NCI-H2227 treated with DMSO at 0.1 percent for 48 hours (cell line): ENCODE measurements at regions not wholly inside any gene's neighbourhood (a gene's known extent, or its start where the extent isn't known, plus 50 kb on each side); places are given as distances from the start of the nearest gene placed in this dataset.

Experiments
- DNase-seq: peaks from one replicate; lab custom pipeline; 2025; lab: John Stamatoyannopoulos, UW

DNA sequence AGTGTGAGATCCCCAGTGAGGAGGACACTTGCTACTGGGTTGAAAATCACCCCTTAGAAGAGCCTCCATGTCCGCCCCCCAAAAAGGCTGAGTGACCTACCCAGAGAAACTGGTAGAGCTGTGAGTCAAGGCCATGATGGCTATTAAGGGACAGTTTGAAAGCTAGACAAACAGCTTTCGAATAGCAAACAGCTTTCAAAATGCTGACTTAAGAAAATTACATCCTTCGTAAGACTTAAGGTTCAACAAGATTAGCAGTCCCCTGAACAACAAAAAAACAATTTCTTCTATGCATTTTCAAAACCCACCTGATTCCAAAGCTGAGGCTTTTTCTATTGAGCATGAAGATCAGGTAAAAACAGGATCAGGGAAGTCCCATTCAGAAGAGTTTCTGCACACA is 269.7 kb upstream of the SOX2 start:
- DNase-seq, result no peak

DNA sequence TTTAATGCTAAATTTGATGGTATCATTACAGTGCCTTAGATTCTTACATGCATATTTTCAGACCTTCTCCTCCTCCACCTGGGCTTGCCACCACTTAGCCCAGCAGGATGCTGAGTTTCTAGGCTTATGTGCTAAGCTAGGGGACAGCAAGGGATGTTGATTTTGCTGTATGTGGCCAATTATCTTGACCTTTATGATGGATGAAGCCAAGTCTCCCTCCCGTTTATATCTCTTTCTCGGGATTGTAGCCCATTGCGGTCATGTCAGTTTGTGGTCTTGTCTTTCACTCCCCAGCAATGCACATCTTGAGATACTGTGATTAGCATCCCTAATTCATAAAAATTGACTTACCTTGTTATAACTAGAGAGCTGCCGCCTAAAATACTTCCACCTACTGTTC is 278.7 kb upstream of the SOX2 start:
- DNase-seq, result peak; percentile 90

DNA sequence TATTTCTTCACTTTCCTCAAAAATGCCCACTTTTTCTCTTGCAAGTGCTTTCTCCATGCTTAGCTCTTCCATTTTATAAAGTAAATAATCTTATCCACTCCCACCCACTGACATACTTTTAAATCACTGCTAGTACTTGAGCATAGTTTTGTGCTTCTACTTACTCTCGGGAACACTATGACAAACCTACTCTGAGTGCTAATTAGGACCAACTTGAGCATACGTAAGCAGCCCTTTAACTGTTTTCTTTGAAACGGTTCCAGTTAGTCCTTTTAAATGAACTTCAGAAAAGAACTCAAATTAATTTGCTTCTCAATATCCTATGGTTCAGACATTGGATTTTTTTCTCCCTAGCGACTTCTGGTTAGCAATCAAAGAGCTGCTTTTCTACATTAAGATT is 280.0 kb upstream of the SOX2 start:
- DNase-seq, result no peak

DNA sequence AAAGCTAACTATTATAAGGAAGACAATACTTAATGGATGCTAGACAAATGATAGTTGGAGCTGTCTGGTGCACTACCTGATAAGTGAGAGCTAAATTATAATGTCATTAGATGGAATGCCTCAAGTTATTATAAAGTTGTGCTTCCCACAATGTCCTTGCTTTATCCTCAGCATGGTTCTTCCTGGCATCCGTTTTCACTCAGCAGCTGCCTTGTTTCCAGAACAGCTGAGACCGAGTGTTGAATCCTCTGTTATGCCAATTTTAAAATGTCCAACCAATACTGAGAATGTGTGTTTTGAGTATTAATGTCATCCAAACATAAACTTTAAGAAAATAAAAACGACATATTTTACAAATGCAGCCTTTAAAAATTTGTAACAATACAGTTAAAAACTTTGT is 286.7 kb upstream of the SOX2 start:
- no peak for DNase-seq

DNA sequence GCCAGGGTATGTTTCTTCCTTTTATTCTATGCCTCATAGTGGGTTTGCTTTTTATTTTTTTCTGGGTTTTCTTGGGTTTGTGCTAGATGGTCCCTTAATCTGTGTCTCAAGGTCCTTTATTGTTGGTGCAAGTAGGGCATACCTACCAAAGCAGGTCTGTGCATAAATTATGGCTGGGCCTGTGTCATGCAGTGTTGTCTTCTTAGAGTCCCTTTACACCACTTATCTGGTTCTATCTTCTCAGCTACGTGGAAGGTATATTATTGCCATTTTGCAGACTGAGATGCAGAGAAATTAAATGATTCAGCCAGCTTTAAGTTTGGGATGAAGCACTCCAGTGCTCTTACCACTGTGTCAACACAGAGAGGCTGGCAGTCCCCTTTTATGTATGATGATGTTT is 293.5 kb upstream of the SOX2 start:
- DNase-seq, result no peak

DNA sequence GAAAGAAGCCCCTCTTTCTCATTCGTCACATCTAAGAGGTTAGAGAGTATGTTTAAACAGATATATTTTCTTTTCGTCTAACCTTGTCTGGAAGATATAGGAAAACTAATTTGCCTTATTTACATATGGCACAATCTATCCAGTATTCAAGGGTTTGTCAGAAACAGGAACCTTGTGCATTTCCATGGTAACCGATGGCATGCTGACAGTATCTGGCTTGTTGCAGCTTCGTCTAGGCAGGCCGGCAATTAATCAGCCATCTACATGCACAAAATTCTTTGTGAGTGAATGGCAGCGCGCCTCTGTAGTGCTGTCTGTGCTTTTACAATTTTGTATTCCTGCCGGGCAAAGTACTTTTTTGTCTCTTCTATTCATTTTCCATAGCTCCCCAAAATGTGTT is 294.0 kb upstream of the SOX2 start:
- DNase-seq, result no peak

DNA sequence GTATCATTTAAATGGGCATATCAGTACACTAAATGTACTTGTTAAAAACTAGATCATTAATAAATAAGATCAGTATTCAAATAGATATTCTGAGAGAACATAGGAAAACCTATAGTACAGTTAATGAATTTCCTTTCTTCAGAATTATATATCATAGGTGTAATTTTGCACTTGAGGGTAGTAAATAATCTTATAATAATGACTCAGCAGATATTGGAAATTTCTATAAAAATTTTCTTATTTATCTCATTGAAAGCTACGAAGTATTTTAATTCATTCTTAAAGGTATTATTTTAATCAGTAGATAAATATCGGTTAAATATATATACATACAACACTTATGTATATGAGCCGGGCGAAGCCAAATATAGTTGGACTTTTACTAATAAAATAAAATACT is 300.9 kb upstream of the SOX2 start:
- DNase-seq, result no peak

DNA sequence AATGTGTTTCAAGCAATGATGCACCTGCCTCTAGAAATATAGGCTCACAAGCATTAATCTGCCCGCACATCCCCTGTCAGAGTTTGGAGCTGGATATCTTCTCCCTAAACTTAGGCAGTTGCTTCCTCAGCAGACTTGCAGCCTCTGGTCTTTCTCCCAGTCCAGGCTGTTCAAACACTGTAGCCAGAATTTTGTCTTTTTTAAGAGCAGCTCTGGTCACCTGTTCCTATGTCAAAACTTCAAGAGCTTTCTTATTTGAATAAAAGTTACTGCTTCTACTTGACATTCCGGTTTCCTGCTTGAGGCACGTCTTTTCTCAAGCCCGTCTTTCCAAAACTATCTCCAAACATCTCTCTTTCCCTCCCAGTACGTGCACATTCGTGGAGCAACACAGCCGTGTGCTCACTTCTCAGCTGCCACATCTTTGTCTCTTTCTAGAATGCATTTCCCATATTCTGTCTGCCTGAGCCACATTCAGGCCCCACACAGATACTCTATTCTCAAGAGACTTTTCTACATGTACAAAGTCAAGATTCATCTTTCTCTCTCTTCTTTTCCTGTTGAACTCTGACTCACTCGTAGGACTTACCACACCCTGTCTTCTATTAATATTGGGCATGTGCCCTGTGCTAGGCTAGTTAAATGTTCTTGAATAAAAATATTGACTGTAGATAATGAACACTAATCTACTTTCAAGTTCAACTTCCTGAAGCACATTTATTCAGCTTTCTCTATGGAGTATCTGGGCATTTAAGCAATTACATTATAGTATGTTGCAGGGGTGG is 307.7 kb upstream of the SOX2 start:
- no peak for DNase-seq

DNA sequence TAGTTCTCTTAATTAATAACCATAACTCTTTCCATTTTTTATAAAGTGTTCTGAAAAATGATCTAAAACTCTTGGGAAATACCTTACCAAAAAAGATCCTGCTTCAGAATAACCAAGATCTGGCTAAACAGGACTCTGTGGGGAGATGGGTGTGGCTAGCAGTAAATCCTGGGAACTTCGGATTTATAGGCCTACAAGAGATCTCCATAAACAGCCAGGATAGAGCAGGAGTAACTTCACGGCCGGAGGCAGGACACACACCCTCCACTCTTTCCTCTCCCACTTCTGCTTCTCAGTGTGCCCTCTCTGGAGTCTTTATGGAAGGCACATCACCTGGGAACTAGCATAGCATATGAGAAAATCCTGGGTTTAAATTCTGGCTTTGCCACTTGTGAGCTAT is 309.4 kb upstream of the SOX2 start:
- no peak for DNase-seq

DNA sequence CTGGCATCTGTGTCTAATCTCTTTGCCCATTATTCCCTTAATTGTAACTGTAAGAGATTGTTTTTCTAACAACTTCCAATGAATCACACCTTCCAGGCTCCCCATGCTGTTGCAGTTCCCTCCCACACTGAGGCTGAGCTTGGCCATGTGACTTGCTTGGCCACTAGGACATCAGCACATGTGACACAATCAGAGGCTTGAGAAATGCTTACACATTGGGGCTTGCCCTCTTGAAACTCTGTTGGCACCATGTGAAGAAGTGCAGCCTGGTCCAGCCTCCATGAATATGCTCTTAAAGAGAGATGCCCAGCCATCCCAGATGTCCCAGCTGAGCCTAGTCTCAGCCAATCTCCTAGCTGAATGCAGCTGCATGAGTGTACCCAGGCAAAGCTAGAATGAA is 326.8 kb upstream of the SOX2 start:
- DNase-seq, result no peak

DNA sequence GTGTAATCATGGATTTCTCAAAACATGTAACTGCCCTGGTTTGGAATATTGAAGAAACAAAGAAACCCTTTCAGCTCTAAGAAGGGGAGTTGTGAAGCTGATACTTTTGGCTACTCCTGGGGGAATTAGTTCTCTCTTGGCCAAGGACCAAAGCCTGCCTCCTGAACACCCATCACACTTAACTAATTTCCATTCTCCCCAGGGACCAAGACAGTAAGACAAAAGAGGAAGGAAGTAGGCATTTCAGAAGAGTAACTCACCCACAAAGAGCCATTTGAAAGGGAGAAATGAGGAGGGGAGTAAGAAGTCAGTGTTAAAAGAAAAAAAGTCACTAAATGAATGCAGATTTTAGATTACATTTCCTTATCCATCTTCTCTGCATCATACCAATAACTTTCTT is 328.0 kb upstream of the SOX2 start:
- DNase-seq, result no peak

DNA sequence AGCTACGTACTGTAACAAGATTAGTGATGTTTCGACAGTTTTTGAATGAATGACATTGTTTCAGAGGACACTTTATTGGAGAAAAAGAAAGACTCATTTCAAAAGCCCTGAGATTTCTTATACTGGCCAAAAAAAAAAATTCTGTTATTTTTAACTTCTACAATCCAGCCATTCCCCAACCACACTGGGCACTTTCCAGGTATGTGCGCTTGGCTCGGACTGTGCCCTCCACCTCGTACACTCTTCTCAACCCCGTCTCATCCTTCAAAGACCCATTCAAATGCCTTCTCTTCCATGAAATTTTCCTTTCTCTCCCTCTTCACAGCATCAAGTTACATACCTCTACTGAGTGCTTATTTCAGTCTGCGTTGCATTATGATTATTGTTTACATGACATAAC is 328.5 kb upstream of the SOX2 start:
- DNase-seq, result no peak

DNA sequence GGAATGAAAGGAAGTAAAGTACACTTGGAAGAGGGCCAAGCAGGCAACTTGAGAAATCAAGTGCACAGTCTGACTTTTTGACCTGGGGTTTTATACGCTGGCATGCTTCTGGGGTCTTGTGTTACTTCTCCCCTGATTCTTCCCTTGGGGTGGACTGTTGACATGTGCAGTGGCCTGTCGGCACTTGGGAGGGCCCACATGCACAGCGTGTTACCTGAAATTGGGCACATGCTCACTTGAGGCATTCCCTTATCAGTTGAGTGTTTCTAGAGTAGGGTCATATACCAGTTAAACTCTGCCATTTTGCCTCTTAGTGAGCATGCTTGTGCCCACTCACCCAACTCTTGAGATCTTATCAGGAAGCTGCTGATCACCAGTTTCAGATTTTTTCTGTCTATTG is 329.1 kb upstream of the SOX2 start:
- no peak for DNase-seq

DNA sequence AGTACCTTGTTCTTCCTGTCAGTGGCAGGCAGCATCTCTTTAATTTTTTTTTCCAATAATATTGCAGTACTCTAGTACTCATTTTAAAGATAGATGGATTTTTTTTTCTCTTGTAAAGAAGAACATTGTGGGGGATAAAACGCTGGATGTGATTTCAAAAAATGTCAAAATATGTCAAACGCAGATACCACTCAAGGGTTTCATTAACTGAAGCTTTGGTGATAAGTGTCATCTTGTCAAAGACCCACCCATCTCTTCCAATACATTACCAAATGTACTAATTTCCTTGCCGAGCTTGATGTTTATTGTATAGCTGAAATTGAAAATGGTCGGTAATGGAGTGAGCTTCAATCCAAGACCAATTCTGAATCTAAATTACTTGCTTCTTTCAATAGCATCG is 332.4 kb upstream of the SOX2 start:
- peak; percentile 74 for DNase-seq

DNA sequence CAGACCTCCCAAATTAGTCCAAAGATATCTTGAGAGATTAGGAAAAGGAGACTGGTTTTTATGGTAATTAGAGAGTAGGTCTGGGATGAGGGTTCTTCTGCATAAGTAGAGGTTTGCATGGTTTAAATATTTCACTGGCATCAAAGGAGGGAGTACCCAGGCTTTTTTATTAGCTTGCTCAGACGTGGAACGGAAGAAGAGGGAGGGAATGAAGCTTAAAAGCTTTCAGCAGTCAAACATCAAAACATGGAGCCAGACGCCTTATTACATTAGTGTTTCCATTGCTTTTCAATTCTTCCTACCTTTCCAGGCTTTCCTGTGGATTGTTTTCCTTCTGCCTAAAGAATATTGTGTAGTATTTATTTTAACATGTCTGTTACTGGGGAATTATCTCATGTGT is 342.1 kb upstream of the SOX2 start:
- DNase-seq, result peak; percentile 78

DNA sequence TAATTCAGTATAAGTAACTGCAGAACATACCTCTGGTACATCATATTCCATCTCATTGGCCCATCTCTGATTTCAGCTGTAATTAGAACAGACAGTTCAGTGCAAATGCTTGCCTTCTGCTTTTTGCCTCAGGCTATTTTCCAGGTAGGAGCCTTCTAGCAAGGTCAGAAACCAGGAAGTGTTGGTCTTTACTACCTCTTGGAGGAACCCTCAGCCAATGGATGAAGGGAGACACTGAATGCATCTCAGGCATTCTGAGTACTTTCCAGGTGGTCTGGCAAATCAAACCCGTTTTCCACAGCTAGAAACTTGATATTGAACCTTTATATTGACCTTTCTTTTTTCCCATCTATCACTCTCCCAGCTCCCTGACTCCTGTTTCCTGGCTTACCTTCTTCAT is 348.5 kb upstream of the SOX2 start:
- no peak for DNase-seq

DNA sequence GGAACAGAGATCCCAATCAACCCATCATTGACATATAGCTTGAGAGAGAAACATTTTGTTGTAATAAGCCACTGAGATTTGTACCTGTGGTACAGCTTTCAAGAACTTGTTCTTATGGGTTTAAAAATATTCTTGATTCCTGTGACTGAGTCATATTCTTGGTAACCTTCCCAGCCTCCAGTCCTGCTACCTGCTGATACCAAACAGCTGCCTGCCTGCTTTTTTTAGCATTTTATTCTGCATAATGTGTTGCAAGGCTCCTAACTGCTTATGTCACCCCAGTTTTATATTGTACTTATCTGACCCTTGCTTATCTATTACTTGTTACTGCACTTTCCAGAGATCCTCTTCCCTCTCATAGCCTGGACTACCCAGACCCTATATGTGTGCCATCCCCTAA is 349.3 kb upstream of the SOX2 start:
- DNase-seq, result no peak

DNA sequence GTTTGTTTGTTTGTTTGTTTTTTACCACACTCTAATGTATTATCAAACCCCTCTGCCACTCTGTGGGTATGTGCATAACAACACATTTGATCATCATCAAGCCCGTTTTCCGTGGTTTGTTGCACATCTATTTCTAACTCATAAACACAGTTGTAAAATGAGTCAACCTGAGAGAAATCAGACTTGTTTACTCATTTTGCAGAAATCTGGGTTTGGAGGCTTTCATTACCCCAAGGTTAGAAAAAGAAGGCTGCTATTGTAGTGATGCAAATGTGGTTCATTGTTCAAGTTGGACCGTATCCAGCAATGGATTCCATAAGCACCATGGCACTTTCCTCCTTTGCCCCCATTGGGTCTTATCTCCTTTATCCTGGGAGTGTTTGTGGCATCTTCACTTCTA is 353.2 kb upstream of the SOX2 start:
- no peak for DNase-seq

DNA sequence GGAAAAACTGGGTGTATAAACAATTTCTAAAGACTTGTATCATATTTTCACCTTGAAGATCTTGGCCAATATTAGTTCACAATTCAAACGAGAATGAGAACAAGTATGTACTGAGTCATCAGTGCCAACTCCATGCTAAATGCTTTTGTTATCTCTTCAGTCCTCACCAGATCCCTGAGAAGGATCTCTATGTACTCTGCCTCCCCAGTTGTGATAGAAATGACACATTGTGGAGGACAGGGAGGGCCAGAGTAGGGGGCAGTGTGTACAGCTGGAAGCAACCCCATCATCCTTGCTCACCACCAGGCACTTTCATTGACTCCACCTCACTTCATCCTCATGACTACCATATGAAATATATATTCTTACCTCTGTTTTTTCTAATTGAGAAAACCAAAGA is 353.7 kb upstream of the SOX2 start:
- no peak for DNase-seq

DNA sequence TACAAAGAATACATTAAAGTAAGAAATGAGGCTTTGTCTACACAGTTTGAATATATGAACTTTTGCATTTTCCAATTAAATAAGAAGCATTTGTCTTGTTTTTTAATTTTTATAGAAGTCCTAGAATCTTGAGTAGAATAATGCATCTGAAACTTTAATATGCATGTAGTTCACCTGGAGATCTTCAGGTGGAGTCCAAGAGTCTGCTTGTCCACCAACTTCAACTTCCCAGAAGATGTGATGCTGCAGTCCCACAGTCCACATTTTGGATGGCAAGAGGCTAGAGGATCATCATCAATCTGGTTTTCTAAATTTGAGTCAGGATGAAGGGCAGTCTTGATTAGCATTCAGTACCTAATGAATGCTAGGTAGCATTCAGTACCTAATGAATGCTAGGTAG is 357.6 kb upstream of the SOX2 start:
- no peak for DNase-seq

DNA sequence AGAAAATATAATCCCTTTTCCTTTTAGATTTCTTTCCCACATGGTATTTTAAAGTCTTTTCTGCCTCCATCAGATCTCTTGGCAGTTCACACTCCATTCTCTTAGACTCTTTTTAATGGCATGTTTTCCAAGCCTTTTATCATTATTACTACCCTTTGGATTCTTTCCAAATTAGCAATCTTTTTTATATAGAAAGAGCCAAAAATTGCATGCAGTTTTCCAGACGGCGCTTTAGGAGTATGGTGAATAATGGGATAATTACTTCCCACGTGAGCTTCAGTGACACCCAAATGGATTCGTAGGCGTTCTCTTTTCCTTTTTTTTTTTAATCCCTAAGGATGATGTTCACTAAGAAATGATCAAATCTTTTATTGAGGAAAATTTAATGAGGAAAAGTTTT is 354.8 kb upstream of the DNAJC19 start:
- peak; percentile 84 for DNase-seq

DNA sequence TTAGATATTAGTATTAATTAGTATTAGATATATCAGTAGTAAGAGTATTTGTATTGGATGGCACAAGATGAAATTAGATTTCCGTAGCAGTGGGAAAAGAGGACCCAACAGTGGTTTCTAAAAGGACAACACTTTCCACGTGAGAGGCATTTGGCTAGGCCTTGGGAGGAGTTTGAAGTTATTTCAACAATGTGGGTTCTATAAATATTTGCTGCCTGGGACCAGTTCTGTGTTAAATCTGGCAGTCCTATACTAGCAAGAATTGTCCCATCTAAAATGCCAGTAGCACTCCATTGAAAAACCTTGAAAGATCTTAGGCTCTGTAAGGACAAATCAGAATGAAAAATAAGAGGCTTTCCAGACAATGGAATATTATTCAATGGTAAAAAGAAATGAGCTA is 347.1 kb upstream of the DNAJC19 start:
- DNase-seq, result no peak

DNA sequence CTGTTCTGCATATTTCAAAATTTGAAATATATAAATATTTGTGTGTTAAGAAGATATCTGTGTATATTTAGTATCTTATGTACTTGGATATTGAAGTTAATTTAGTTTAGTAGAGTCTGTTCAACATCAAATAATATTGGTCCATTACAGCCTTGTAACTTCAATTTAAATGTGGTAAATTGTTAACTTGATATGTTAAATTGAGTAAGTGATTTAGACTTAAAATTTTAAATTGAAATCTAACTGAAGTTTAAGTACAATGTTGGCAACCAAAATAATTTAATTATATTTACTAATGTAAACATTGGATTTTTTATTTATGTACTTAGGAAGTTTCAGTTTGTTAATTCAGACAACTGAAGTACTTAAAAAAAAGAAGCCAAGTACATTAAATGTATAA is 343.9 kb upstream of the DNAJC19 start:
- DNase-seq, result no peak

DNA sequence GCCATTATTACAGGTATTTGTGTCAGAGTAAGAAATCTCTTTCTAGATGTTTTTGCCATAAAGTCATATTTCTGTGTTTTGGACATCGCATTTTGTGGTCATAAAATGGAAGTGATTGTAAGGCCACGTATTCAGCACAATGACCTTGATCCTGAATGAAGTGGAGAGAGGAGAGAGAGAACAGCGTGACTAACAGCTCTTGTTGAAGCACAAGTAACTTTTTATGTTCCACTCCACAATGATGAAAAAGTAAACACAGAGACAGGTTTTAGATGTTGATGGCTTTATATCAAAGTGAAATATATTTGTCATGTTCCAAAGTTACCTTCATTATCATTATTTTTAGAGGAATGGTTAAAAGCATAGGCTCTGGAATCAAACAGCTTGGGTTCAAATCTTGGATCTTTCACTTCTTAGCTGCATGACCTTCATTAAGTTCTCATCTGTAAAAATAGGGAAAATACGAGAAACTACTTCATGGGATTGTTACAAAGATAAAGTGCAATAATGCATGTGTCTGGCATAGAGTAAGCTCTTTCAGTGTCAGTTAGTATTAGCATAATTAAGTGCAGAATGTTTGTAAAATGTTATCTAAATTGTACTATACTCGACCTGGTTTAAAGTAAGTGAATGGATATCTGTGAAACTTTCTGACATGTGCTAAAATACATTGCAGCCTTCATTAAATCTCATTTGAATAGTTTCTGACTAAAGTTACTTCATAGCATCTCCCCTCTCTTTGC is 341.5 kb upstream of the DNAJC19 start:
- no peak for DNase-seq
